ENCODE measurements at regions not wholly inside any gene's neighbourhood (a gene's known extent, or its start where the extent isn't known, plus 50 kb on each side); places are given as distances from the start of the nearest gene placed in this dataset.

- Histone ChIP-seq H3K36me3 (no peaks in the 10 kb centered on the region), H3K27me3 (replicated peaks; ENCODE audit: insufficient read depth) (no peaks in the 10 kb centered on the region), H3K4me3 (no peak overlapping the region), H3K27ac (no peak overlapping the region), H3K9me3 (no peaks in the 10 kb centered on the region), H3K4me1 (ENCODE audit: control insufficient read depth in 1 of 2, low read depth in 2 of 2) (no peaks in the 10 kb centered on the region)
- no peak for ATAC-seq (ENCODE audit: insufficient number of reproducible peaks, low FRiP score, low read depth)
- TF ChIP-seq CTCF (IDR thresholded peaks at IDR 0.05): no peak
- DNase-seq (ENCODE audit: low spot score): no peak
Observed at GRCh38 chr7:115368998-115369397, 447.1 kb downstream of the MDFIC start.

- no peak for DNase-seq (ENCODE audit: low spot score)
Observed at GRCh38 chr7:115363916-115364315, 442.0 kb downstream of the MDFIC start.

GRCh38 chr7:115359955-115360354, 438.1 kb downstream of the MDFIC start:
- Histone ChIP-seq H3K4me1 (ENCODE audit: control insufficient read depth in 1 of 2, low read depth in 2 of 2) (no peaks in the 10 kb centered on the region), H3K27me3 (replicated peaks; ENCODE audit: insufficient read depth) (no peaks in the 10 kb centered on the region), H3K36me3 (no peaks in the 10 kb centered on the region), H3K9me3 (no peaks in the 10 kb centered on the region), H3K4me3 (no peak overlapping the region), H3K27ac (no peak overlapping the region)
- ATAC-seq (ENCODE audit: insufficient number of reproducible peaks, low FRiP score, low read depth): no peak
- no peak for TF ChIP-seq CTCF (IDR thresholded peaks at IDR 0.05)
- DNase-seq (ENCODE audit: low spot score): no peak

More at GRCh38 chr7:115363916-115364315, 442.0 kb downstream of the MDFIC start:
- Histone ChIP-seq H3K4me3 (no peak overlapping the region), H3K9me3 (no peaks in the 10 kb centered on the region), H3K27me3 (replicated peaks; ENCODE audit: insufficient read depth) (no peaks in the 10 kb centered on the region), H3K4me1 (ENCODE audit: control insufficient read depth in 1 of 2, low read depth in 2 of 2) (no peaks in the 10 kb centered on the region), H3K27ac (no peak overlapping the region), H3K36me3 (no peaks in the 10 kb centered on the region)
- TF ChIP-seq CTCF (IDR thresholded peaks at IDR 0.05): no peak
- no peak for ATAC-seq (ENCODE audit: insufficient number of reproducible peaks, low FRiP score, low read depth)

- TF ChIP-seq CTCF (IDR thresholded peaks at IDR 0.05): no peak
- Histone ChIP-seq H3K27ac (no peak overlapping the region), H3K4me1 (ENCODE audit: control insufficient read depth in 1 of 2, low read depth in 2 of 2) (no peaks in the 10 kb centered on the region)
Observed at GRCh38 chr7:115359119-115359518, 437.2 kb downstream of the MDFIC start.

GRCh38 chr7:115357703-115357999, 435.8 kb downstream of the MDFIC start:
- Histone ChIP-seq H3K4me3 (no peak overlapping the region), H3K9me3 (no peaks in the 10 kb centered on the region), H3K4me1 (ENCODE audit: control insufficient read depth in 1 of 2, low read depth in 2 of 2) (no peaks in the 10 kb centered on the region), H3K27ac (no peak overlapping the region), H3K27me3 (replicated peaks; ENCODE audit: insufficient read depth) (no peaks in the 10 kb centered on the region), H3K36me3 (no peaks in the 10 kb centered on the region)
- no peak for TF ChIP-seq CTCF (IDR thresholded peaks at IDR 0.05)
- DNase-seq (ENCODE audit: low spot score) (no peak), ATAC-seq (ENCODE audit: insufficient number of reproducible peaks, low FRiP score, low read depth) (no peak)

More at GRCh38 chr7:115359119-115359518, 437.2 kb downstream of the MDFIC start:
- H3K4me3 ChIP-seq: no peak overlapping the region
- no peaks in the 10 kb centered on the region for H3K9me3 ChIP-seq
- H3K36me3 ChIP-seq: no peaks in the 10 kb centered on the region
- no peaks in the 10 kb centered on the region for H3K27me3 ChIP-seq (replicated peaks; ENCODE audit: insufficient read depth)
- DNase-seq (ENCODE audit: low spot score) (no peak), ATAC-seq (ENCODE audit: insufficient number of reproducible peaks, low FRiP score, low read depth) (no peak)

Data from thoracic aorta (tissue), 2 donors.